MCF 10A (cell line): ENCODE measurements at regions not wholly inside any gene's neighbourhood (a gene's known extent, or its start where the extent isn't known, plus 50 kb on each side); places are given as distances from the start of the nearest gene placed in this dataset.

ENCODE experiments used
- BruUV-seq: library from RNA; stranded (reverse); fragments of 400-500 nt; replicated peaks from 2 replicates; lab custom pipeline; 2021; lab: Mats Ljungman, UMichigan
- CTCF ChIA-PET: fragments of 300-600 bp; sonication (Branson Sonifier 250); formaldehyde crosslinking; extraction: SDS; loops from one replicate; lab custom pipeline; 2021; ENCODE audit warnings: antibody characterized with exemption, inconsistent platforms; lab: Yijun Ruan, JAX
- POLR2A ChIA-PET: fragments of 300-600, 350-650 bp; sonication (Branson Sonifier 250); formaldehyde crosslinking; extraction: SDS; loops from one replicate; lab custom pipeline; 2020; ENCODE audit warnings: antibody characterized with exemption, inconsistent platforms; lab: Yijun Ruan, JAX
- DNase-seq: peaks from one replicate; pipeline ENCODE4 v3.0.0-alpha.2; 2018; ENCODE audit not compliant: unreplicated experiment
- H3K27ac Mint-ChIP-seq: one replicate; pipeline ENCODE4 v1.8.0; 2022; ENCODE audit warnings: mild to moderate bottlenecking, low read depth, mixed read lengths; ENCODE audit not compliant: unreplicated experiment
- H3K27me3 Mint-ChIP-seq: one replicate; pipeline ENCODE4 v1.8.0; 2022; ENCODE audit warnings: mixed read lengths; ENCODE audit not compliant: insufficient read depth, unreplicated experiment
- H3K36me3 Mint-ChIP-seq: one replicate; pipeline ENCODE4 v1.8.0; 2022; ENCODE audit warnings: mild to moderate bottlenecking, moderate library complexity, mixed read lengths; ENCODE audit not compliant: insufficient read depth, unreplicated experiment
- H3K4me1 Mint-ChIP-seq: one replicate; pipeline ENCODE4 v1.8.0; 2022; ENCODE audit warnings: mixed read lengths; ENCODE audit not compliant: insufficient read depth, unreplicated experiment
- H3K4me3 Mint-ChIP-seq: one replicate; pipeline ENCODE4 v1.8.0; 2022; ENCODE audit warnings: mild to moderate bottlenecking, moderate library complexity, mixed read lengths; ENCODE audit not compliant: unreplicated experiment
- H3K9me3 Mint-ChIP-seq: one replicate; pipeline ENCODE4 v1.8.0; 2022; ENCODE audit warnings: mixed read lengths; ENCODE audit not compliant: unreplicated experiment
- CTCF ChIP-seq: fragments of 200-600 bp; IDR thresholded peaks from one replicate; pipeline ENCODE4 v1.8.0; 2022; ENCODE audit warnings: antibody characterized with exemption, mild to moderate bottlenecking; ENCODE audit not compliant: unreplicated experiment
- intact Hi-C: fragments of 100-400 bp; cut with micrococcal nuclease; formaldehyde crosslinking; loops from 2 replicates; pipeline ENCODE4 v1.14.1; 2022

GRCh38 chr4:125243789-125244397 lies 70.9 kb upstream of the FAT4 start:
- intact Hi-C loops = loop anchor here (1.0 to 10.0 kb wide), 2 partner anchors 531 to 759 kb away; no protein-coding TSS in a partner anchor
- no peak overlapping the region for H3K4me3 Mint-ChIP-seq
- POLR2A ChIA-PET = interaction anchor here (0.7 to 1.0 kb wide), 4 partner anchors 23 to 534 kb away, joined by 3 read pairs; no protein-coding TSS in a partner anchor
- H3K36me3 Mint-ChIP-seq = no peaks in the 10 kb centered on the region
- TF ChIP-seq CTCF = no peak
- no peak overlapping the region for H3K27ac Mint-ChIP-seq
- H3K4me1 Mint-ChIP-seq = peaks cover 5% of the 10 kb centered on the region
- no peak for DNase-seq
- CTCF ChIA-PET = interaction anchor here (0.6 to 3.3 kb wide), 9 partner anchors 33 to 919 kb away, joined by 3 to 16 read pairs (median 3); no protein-coding TSS in a partner anchor
- BruUV-seq = no TSS peak
- no peaks in the 10 kb centered on the region for H3K27me3 Mint-ChIP-seq
- no peaks in the 10 kb centered on the region for H3K9me3 Mint-ChIP-seq

GRCh38 chr4:125235971-125236370 lies 78.8 kb upstream of the FAT4 start:
- POLR2A ChIA-PET = no interaction called here
- Mint-ChIP-seq H3K9me3 (no peaks in the 10 kb centered on the region), H3K36me3 (no peaks in the 10 kb centered on the region), H3K4me1 (no peaks in the 10 kb centered on the region), H3K27me3 (no peaks in the 10 kb centered on the region), H3K4me3 (no peak overlapping the region), H3K27ac (no peak overlapping the region)
- intact Hi-C loops = no loop called here
- CTCF ChIA-PET = interaction anchor here (0.6 kb wide), 3 partner anchors 9 to 837 kb away, joined by 3 to 6 read pairs (median 3); no protein-coding TSS in a partner anchor
- no peak for DNase-seq
- no TSS peak for BruUV-seq
- TF ChIP-seq CTCF = no peak

- Mint-ChIP-seq H3K27me3 (no peaks in the 10 kb centered on the region), H3K27ac (no peak overlapping the region), H3K36me3 (no peaks in the 10 kb centered on the region), H3K4me3 (no peak overlapping the region), H3K9me3 (no peaks in the 10 kb centered on the region), H3K4me1 (no peaks in the 10 kb centered on the region)
- intact Hi-C loops = no loop called here
- BruUV-seq = no TSS peak
- ChIA-PET CTCF (interaction anchor here (0.6 kb wide), 1 partner anchor 305 kb away, joined by 4 read pairs; no protein-coding TSS in a partner anchor), POLR2A (no interaction called here)
- TF ChIP-seq CTCF = no peak
- DNase-seq = no peak
These were observed 83.1 kb upstream of the FAT4 start for GRCh38 chr4:125231661-125232060.

GRCh38 chr4:125229596-125230058 lies 85.1 kb upstream of the FAT4 start:
- CTCF ChIA-PET = interaction anchor here (0.5 to 0.6 kb wide), 2 partner anchors 901 to 1310 kb away, joined by 3 read pairs; no protein-coding TSS in a partner anchor
- BruUV-seq = no TSS peak
- no peaks in the 10 kb centered on the region for H3K4me1 Mint-ChIP-seq
- H3K36me3 Mint-ChIP-seq = no peaks in the 10 kb centered on the region
- no peak overlapping the region for H3K4me3 Mint-ChIP-seq
- no peak for TF ChIP-seq CTCF
- no peak for DNase-seq
- no peaks in the 10 kb centered on the region for H3K9me3 Mint-ChIP-seq
- H3K27ac Mint-ChIP-seq = no peak overlapping the region
- POLR2A ChIA-PET = no interaction called here
- intact Hi-C loops = no loop called here
- H3K27me3 Mint-ChIP-seq = no peaks in the 10 kb centered on the region
